ENCODE measurements at regions not wholly inside any gene's neighbourhood (a gene's known extent, or its start where the extent isn't known, plus 50 kb on each side); places are given as distances from the start of the nearest gene placed in this dataset.

DNA sequence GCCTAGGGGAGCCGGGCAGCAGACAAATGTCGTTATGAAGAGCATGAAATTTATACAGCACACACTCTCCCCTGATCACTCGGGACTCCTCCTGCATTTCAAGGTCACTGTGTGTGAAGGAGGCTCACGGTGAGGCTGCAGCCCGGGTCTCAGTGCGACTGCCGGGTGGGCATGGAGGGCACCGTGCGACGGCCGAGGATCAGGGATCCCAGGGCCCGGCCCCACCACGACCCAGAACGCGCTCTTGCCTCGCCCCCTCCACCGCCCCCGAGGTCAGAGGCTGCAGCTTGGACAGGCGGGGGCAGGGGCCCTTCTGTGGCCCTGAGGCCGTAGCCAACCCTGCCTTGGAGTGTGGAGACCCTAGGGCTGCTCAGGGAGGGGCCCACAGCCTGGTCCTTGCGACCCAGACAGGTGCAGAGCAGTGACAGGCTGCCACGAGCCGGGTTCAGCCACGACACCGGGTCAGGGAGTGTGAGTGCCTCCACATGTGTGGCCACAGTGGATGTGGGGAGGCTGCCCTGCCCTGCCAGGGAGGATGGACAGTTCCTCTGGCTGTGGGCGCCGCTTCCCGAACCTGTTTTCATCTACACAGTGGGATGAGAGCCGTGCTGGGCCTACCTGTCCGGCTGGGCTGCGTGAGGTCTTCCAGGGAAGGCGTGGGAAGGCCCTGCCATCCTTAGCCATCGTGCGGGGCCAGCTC, 89.3 kb upstream of the NKX1-1 start:
- no peak for DNase-seq (ENCODE audit: low spot score)

- no peak for DNase-seq (ENCODE audit: low spot score)
Observed at GRCh38 chr4:1494416-1495315, 88.4 kb upstream of the NKX1-1 start.

DNA sequence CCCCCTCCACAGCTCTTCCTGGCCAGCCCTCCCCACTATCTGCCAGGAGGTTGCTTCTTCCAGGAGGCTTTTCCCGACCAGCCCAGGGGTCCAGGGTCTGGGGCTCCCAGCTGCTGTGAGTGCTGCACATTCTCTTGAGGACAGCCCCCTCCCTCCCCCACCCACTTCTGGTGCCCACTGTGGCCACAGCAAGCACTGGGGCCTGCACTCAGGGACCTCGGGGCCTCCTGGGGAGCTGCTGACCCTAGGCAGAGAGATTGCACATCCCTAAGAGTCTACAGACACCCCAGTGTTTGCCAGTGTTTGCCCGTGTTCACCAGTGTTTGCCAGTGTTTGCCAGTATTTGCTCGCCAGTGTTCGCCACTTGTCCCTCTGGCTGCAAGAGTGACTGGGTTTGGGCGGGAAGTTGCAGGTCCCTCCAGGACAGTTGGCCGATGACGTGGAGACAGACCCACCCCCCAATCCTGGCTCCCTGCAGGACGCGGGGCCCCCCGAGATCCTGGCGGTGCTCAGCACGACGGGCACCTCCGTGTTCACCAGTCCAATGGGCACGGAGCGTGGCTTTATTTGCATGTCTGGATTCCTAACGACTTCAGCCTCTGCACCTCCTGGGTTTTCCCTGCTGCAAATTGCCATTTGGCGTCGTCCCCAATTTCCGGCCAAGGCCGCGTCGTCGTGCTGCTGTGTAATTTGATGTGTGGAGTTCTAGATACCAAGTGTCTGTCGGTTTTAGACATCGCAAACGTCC, 87.5 kb upstream of the NKX1-1 start:
- DNase-seq (ENCODE audit: low spot score) = no peak

DNA sequence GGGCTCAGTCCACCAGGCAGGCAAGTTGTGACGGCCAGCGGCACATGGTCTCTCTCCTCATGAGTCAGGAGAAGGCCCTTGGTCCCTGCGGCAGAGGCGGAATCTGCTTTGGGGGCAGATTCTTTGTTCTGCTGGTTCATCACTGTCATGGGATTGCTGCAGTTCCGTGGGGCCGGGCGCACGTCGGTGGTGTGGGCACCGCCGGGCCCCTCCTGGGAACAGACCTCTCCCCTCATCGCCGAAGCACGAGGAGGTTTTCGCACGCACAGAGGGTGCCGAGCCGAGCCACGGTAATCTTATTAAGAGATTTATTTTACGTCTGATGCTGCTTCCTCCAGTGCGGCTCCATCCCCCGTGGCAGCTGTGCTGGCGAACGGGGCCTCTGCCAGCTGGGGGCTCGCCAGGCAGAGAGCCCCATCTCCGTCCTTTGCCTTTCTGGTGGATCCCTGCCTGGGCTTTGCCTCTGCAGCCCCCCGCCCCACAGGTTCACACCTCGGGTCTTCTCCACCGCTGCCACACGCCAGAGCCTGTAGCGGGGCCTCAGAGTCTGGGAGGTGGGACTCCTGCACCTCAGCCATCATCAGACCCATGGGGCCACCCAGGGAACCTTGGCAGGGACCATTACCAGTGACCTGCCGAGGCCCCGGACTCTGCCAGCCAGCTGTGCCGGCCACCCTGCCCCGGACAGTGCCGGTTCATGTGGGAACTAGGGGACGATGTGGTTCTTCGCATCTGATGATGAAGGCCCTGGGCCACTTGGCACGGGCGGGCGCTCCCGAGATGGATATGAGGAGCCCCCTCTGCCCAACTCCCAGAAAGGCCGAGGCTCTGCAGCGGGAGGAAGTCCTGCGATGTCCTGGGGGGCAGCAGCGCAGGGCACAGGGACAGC, 86.7 kb upstream of the NKX1-1 start:
- DNase-seq (ENCODE audit: low spot score) = no peak

- DNase-seq (ENCODE audit: low spot score) = no peak
Observed at GRCh38 chr4:1492142-1492457, 85.9 kb upstream of the NKX1-1 start.

- no peak for DNase-seq (ENCODE audit: low spot score)
Observed at GRCh38 chr4:1491328-1492141, 85.3 kb upstream of the NKX1-1 start.

- DNase-seq (ENCODE audit: low spot score) = no peak
Observed at GRCh38 chr4:1490654-1491327, 84.5 kb upstream of the NKX1-1 start.

DNA sequence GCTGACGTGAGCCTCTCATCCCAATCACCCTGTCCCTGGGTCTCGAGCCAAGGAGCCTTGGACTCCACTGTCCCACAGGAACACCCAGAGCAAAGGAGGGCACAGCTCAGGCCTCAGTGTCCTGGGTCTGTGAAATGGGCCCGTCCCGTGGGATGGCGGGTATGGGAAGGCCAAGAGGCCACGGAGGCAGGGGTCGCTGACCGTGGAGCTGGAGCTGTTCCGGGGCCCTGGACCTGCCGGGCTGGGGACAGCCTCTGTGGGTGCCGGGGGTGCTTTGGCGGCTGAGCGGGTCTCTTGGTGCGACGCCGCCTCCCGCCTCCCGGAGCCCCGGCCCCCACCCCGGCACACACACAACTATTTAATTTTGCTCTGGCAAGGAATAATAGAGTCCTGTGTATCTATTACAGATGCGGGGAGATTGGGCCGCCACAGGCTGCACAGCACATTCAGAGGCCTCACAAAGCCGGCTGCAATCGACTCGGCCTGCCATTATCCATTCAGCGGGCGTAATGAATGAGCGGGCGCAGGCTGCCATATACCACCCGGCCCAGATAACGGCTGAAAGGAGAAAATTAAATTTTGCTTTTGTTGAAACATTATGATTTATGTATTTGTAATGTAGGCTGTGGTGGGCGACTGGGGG, 83.9 kb upstream of the NKX1-1 start:
- DNase-seq (ENCODE audit: low spot score) = no peak

GRCh38 chr4:1489639-1489995, 83.4 kb upstream of the NKX1-1 start:
- no peak for DNase-seq (ENCODE audit: low spot score)

GRCh38 chr4:1488831-1489638, 82.8 kb upstream of the NKX1-1 start:
- no peak for DNase-seq (ENCODE audit: low spot score)

- no peak for DNase-seq (ENCODE audit: low spot score)
Observed at GRCh38 chr4:1488357-1488756, 82.1 kb upstream of the NKX1-1 start.

- DNase-seq (ENCODE audit: low spot score) = no peak
Observed at GRCh38 chr4:1487761-1488160, 81.5 kb upstream of the NKX1-1 start.

DNA sequence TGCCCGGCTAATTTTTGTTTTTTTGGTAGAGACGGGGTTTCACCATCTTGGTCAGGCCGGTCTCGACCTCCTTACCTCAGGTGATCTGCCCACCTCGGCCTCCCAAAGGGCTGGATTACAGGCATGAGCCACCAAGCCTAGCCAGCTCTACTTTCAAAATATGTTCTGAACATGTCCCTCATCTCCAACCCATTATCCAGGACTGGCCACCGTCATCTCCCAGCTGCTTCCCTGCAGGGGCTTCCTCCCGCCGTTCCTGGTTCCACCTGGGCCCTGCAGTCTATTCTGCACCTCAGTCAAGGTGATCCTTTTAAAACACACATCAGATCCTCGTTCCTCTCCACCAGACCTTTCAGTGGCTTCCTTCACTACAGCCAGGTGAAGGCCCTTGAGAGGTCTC, 80.9 kb upstream of the NKX1-1 start:
- no peak for DNase-seq (ENCODE audit: low spot score)

GRCh38 chr4:1485280-1485679, 79.0 kb upstream of the NKX1-1 start:
- DNase-seq (ENCODE audit: low spot score) = no peak

DNA sequence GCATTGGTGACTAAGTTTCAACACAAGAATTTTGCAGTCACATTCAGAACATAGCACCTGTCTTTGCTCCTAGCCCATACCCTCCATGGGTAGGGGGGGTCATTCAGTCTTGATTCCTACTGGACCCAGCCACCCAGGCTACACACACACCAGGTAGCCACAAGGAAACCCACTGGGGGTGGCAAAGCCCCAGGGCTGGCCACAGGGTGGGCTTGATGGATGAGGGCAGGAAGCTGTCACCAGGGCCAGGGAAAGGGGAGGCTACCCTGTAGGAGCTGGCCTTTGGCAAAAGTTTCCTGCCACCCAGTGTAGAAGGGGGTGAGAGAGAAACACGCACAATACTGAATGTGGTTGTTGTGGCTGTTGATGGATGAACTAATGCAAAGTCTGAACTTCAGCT, 74.5 kb upstream of the NKX1-1 start:
- DNase-seq (ENCODE audit: low spot score) = no peak

- no peak for DNase-seq (ENCODE audit: low spot score)
Observed at GRCh38 chr4:1479454-1479853, 73.2 kb upstream of the NKX1-1 start.

DNA sequence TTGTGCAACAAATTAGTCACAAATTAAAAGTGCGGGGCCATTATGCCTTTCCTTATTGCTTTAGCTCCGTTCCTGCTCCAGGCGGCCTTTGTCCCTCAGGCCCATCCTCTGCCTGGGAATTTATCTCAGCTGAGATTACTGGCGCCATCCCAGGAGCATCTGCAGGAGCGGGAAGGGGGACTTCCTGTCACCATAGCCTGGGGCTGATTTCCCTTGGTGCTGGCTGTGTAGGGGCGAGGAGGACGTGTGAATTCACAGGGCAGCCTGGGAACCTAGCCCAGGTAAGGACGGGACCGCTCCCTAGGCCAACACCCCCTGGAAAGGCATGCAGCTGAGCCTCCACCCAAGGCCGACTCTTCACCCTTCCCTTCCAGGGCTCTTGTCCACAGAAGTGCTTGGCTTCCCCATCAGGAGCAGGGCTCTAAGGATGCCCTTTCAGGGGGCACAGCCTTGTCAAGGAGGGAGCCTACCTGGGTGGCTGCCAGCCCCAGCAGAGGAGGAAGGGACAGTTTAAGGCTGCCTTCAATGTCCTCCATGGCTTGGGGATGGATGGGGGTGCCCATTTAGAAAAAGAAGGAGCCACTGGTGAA, 72.6 kb upstream of the NKX1-1 start:
- DNase-seq (ENCODE audit: low spot score) = no peak

- no peak for DNase-seq (ENCODE audit: low spot score)
Observed at GRCh38 chr4:1477045-1477840, 71.0 kb upstream of the NKX1-1 start.

Data from putamen (tissue), 1 donor.